ENCODE measurements at regions not wholly inside any gene's neighbourhood (a gene's known extent, or its start where the extent isn't known, plus 50 kb on each side); places are given as distances from the start of the nearest gene placed in this dataset.
"Not testable (repeated sequence)": the region's sequence is repeated elsewhere in the genome, so short reads cannot be mapped to it uniquely, and the experiment has no call there.

- DNase-seq (ENCODE audit: low read depth): peak; percentile 73
- H3K4me3 ChIP-seq (ENCODE audit: control insufficient read depth, low read depth, low read length): no peak overlapping the region
- peak; percentile 73 for TF ChIP-seq CTCF (conservative IDR thresholded peaks at IDR 0.05; ENCODE audit: control insufficient read depth, insufficient read depth, low read depth, low read length)
Measured at GRCh38 chr11:130979386-130979972, 63.2 kb upstream of the SNX19 start.

GRCh38 chr11:130980071-130980862 is 64.0 kb upstream of the SNX19 start:
- TF ChIP-seq CTCF (conservative IDR thresholded peaks at IDR 0.05; ENCODE audit: control insufficient read depth, insufficient read depth, low read depth, low read length): no peak
- no peak for DNase-seq (ENCODE audit: low read depth)
- no peak overlapping the region for H3K4me3 ChIP-seq (ENCODE audit: control insufficient read depth, low read depth, low read length)

GRCh38 chr11:130984241-130984640 is 68.0 kb upstream of the SNX19 start:
- DNase-seq (ENCODE audit: low read depth); H3K4me3 ChIP-seq (ENCODE audit: control insufficient read depth, low read depth, low read length): not testable (repeated sequence)

- no peak for TF ChIP-seq CTCF (conservative IDR thresholded peaks at IDR 0.05; ENCODE audit: control insufficient read depth, insufficient read depth, low read depth, low read length)
Measured at GRCh38 chr11:130992788-130993187, 76.5 kb upstream of the SNX19 start.

GRCh38 chr11:130994043-130994442 is 77.8 kb upstream of the SNX19 start:
- DNase-seq (ENCODE audit: low read depth): no peak
- no peak overlapping the region for H3K4me3 ChIP-seq (ENCODE audit: control insufficient read depth, low read depth, low read length)
- no peak for TF ChIP-seq CTCF (conservative IDR thresholded peaks at IDR 0.05; ENCODE audit: control insufficient read depth, insufficient read depth, low read depth, low read length)

More at GRCh38 chr11:130992788-130993187, 76.5 kb upstream of the SNX19 start:
- no peak overlapping the region for H3K4me3 ChIP-seq (ENCODE audit: control insufficient read depth, low read depth, low read length)
- DNase-seq (ENCODE audit: low read depth): no peak

GRCh38 chr11:130995266-130995665 is 79.0 kb upstream of the SNX19 start:
- TF ChIP-seq CTCF (conservative IDR thresholded peaks at IDR 0.05; ENCODE audit: control insufficient read depth, insufficient read depth, low read depth, low read length): no peak
- no peak overlapping the region for H3K4me3 ChIP-seq (ENCODE audit: control insufficient read depth, low read depth, low read length)
- DNase-seq (ENCODE audit: low read depth): no peak

GRCh38 chr11:130997278-130997677 is 81.0 kb upstream of the SNX19 start:
- TF ChIP-seq CTCF (conservative IDR thresholded peaks at IDR 0.05; ENCODE audit: control insufficient read depth, insufficient read depth, low read depth, low read length): no peak
- no peak for DNase-seq (ENCODE audit: low read depth)
- H3K4me3 ChIP-seq (ENCODE audit: control insufficient read depth, low read depth, low read length): no peak overlapping the region
